A673 (cell line): ENCODE measurements at regions not wholly inside any gene's neighbourhood (a gene's known extent, or its start where the extent isn't known, plus 50 kb on each side); places are given as distances from the start of the nearest gene placed in this dataset.

Source experiments
- BruUV-seq: library from RNA; stranded (reverse); fragments of 400-500 nt; replicated peaks from 2 replicates; lab custom pipeline; 2021; lab: Mats Ljungman, UMichigan
- CTCF ChIA-PET: fragments of 300-600 bp; sonication (Branson Sonifier 250); formaldehyde crosslinking; loops from one replicate; lab custom pipeline; 2022; ENCODE audit warnings: antibody characterized with exemption; lab: Charles Lee
- POLR2A ChIA-PET: fragments of 300-600 bp; sonication (Branson Sonifier 250); formaldehyde crosslinking; loops from one replicate; lab custom pipeline; 2022; ENCODE audit warnings: antibody characterized with exemption; ENCODE audit not compliant: low non-redundant PET; lab: Charles Lee
- DNase-seq: peaks from one replicate; pipeline ENCODE4 v3.0.0-alpha.2; 2015; ENCODE audit warnings: low spot score
- H3K27ac ChIP-seq: fragments of 200-600 bp; sonication (generic); 2 replicates; pipeline ENCODE4 v1.5.1; 2016; ENCODE audit warnings: mixed run types, low read depth, mild to moderate bottlenecking, mixed read lengths, antibody characterized with exemption, low read length; ENCODE audit not compliant: poor library complexity, severe bottlenecking
- H3K27me3 ChIP-seq: fragments of 200-600 bp; sonication (generic); replicated peaks from 2 replicates; pipeline ENCODE4 v1.6.1; 2017; ENCODE audit warnings: mixed run types, low read depth, mild to moderate bottlenecking, mixed read lengths, antibody characterized with exemption, low read length; ENCODE audit not compliant: insufficient read depth, poor library complexity
- H3K36me3 ChIP-seq: fragments of 200-600 bp; sonication (generic); 2 replicates; pipeline ENCODE4 v1.6.1; 2016; ENCODE audit warnings: mixed run types, mild to moderate bottlenecking, mixed read lengths, antibody characterized with exemption, low read length; ENCODE audit not compliant: insufficient read depth, poor library complexity, severe bottlenecking
- H3K4me1 ChIP-seq: fragments of 200-600 bp; sonication (generic); 2 replicates; pipeline ENCODE4 v1.6.1; 2017; ENCODE audit warnings: mixed run types, mild to moderate bottlenecking, mixed read lengths, antibody characterized with exemption, low read length; ENCODE audit not compliant: insufficient read depth, poor library complexity, severe bottlenecking
- H3K4me3 ChIP-seq: fragments of 200-600 bp; sonication (generic); 2 replicates; pipeline ENCODE4 v1.5.1; 2016; ENCODE audit warnings: low read depth, mixed run types, mild to moderate bottlenecking, mixed read lengths, low read length; ENCODE audit not compliant: poor library complexity, severe bottlenecking
- H3K9me3 ChIP-seq: fragments of 200-600 bp; sonication (generic); 2 replicates; pipeline ENCODE4 v1.6.1; 2016; ENCODE audit warnings: mixed run types, low read depth, mild to moderate bottlenecking, mixed read lengths, antibody characterized with exemption, low read length; ENCODE audit not compliant: poor library complexity, severe bottlenecking
- EZH2 ChIP-seq: fragments of 200-600 bp; sonication (generic); IDR thresholded peaks from 2 replicates; pipeline ENCODE4 v1.6.1; 2017; ENCODE audit warnings: borderline replicate concordance, low read depth, mild to moderate bottlenecking, mixed read lengths, antibody characterized with exemption, low read length; ENCODE audit not compliant: poor library complexity, severe bottlenecking
- intact Hi-C: fragments of 100-400 bp; cut with micrococcal nuclease; formaldehyde crosslinking; loops from one replicate; pipeline ENCODE4 v1.10.0; 2022; ENCODE audit not compliant: unreplicated experiment
- TF ChIP-seq, protein P1 (sequence below): fragments of 300-800, 200-600 bp; sonication (generic); conservative IDR thresholded peaks from 2 replicates; pipeline ENCODE4 v1.5.1; 2017; ENCODE audit warnings: low read depth, mild to moderate bottlenecking, antibody characterized with exemption, low read length, moderate library complexity, mixed read lengths

DNA sequence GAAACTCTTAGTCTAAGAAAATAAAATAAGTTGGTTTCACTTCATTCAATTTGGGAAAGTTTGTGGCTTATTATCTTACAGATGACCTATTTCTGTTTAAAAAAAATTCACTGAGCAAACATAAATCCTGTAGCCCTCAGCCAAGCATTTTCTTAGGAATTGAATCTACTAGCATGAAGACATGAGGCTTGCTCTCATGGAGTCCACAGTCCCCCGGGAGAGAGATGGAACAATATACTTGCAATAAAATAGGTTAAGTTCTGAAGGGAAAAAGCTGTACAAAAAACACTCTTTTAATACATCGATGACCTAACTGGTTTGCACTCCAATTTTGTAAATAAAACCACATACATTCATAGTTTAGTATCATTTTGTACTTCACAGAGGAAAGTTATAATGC is 642.6 kb upstream of the FAM241A start:
- Histone ChIP-seq H3K36me3 (no peaks in the 10 kb centered on the region), H3K27ac (no peak overlapping the region), H3K4me3 (no peak overlapping the region), H3K4me1 (no peaks in the 10 kb centered on the region), H3K9me3 (no peaks in the 10 kb centered on the region), H3K27me3 (no peaks in the 10 kb centered on the region)
- no peak for DNase-seq
- ChIA-PET CTCF (no interaction called here), POLR2A (no interaction called here)
- intact Hi-C loops, result no loop called here
- TF ChIP-seq, protein P1, sequence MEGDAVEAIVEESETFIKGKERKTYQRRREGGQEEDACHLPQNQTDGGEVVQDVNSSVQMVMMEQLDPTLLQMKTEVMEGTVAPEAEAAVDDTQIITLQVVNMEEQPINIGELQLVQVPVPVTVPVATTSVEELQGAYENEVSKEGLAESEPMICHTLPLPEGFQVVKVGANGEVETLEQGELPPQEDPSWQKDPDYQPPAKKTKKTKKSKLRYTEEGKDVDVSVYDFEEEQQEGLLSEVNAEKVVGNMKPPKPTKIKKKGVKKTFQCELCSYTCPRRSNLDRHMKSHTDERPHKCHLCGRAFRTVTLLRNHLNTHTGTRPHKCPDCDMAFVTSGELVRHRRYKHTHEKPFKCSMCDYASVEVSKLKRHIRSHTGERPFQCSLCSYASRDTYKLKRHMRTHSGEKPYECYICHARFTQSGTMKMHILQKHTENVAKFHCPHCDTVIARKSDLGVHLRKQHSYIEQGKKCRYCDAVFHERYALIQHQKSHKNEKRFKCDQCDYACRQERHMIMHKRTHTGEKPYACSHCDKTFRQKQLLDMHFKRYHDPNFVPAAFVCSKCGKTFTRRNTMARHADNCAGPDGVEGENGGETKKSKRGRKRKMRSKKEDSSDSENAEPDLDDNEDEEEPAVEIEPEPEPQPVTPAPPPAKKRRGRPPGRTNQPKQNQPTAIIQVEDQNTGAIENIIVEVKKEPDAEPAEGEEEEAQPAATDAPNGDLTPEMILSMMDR, result no peak
- no peak for TF ChIP-seq EZH2
- BruUV-seq, result no TSS peak

GRCh38 chr4:111506706-111507105 is 638.5 kb upstream of the FAM241A start:
- POLR2A ChIA-PET, result no interaction called here
- CTCF ChIA-PET, result no interaction called here
- Histone ChIP-seq H3K27me3 (no peaks in the 10 kb centered on the region), H3K9me3 (no peaks in the 10 kb centered on the region), H3K27ac (no peak overlapping the region), H3K4me3 (no peak overlapping the region), H3K36me3 (no peaks in the 10 kb centered on the region), H3K4me1 (no peaks in the 10 kb centered on the region)
- TF ChIP-seq, protein P1, result no peak
- TF ChIP-seq EZH2, result no peak
- intact Hi-C loops, result no loop called here
- DNase-seq, result no peak
- no TSS peak for BruUV-seq

- no peaks in the 10 kb centered on the region for H3K9me3 ChIP-seq
- no TSS peak for BruUV-seq
- H3K4me1 ChIP-seq, result no peaks in the 10 kb centered on the region
- ChIA-PET POLR2A (no interaction called here), CTCF (no interaction called here)
- H3K4me3 ChIP-seq, result no peak overlapping the region
- no peak for DNase-seq
- H3K27ac ChIP-seq, result no peak overlapping the region
- TF ChIP-seq EZH2, result no peak
- TF ChIP-seq, protein P1, result no peak
- intact Hi-C loops, result no loop called here
- H3K36me3 ChIP-seq, result no peaks in the 10 kb centered on the region
- H3K27me3 ChIP-seq, result no peaks in the 10 kb centered on the region
These were observed 634.7 kb upstream of the FAM241A start for GRCh38 chr4:111510535-111510934.
